Embryonic facial prominence (tissue), 1 donor: ENCODE measurements at regions not wholly inside any gene's neighbourhood (a gene's known extent, or its start where the extent isn't known, plus 50 kb on each side); places are given as distances from the start of the nearest gene placed in this dataset.
"Not testable (repeated sequence)": the region's sequence is repeated elsewhere in the genome, so short reads cannot be mapped to it uniquely, and the experiment has no call there.

Experiments
- DNase-seq: peaks from one replicate; pipeline ENCODE4 v3.0.0-alpha.2; 2016; ENCODE audit errors: extremely low spot score

- DNase-seq: no peak
Observed at GRCh38 chr14:53857625-53858344, 98.8 kb downstream of the BMP4 start.

GRCh38 chr14:53855574-53855973, 101.1 kb downstream of the BMP4 start:
- no peak for DNase-seq

- DNase-seq: no peak
Observed at GRCh38 chr14:53855127-53855526, 101.5 kb downstream of the BMP4 start.

GRCh38 chr14:53851394-53852090, 105.1 kb downstream of the BMP4 start:
- no peak for DNase-seq

- DNase-seq: no peak
Observed at GRCh38 chr14:53850714-53851296, 105.8 kb downstream of the BMP4 start.

- DNase-seq: no peak
Observed at GRCh38 chr14:53849549-53849948, 107.1 kb downstream of the BMP4 start.

- DNase-seq: no peak
Observed at GRCh38 chr14:53848854-53849253, 107.8 kb downstream of the BMP4 start.

GRCh38 chr14:53847881-53848280, 108.7 kb downstream of the BMP4 start:
- DNase-seq: no peak

- no peak for DNase-seq
Observed at GRCh38 chr14:53847057-53847456, 109.6 kb downstream of the BMP4 start.

GRCh38 chr14:53845813-53846693, 110.6 kb downstream of the BMP4 start:
- no peak for DNase-seq

GRCh38 chr14:53842938-53843337, 113.7 kb downstream of the BMP4 start:
- no peak for DNase-seq

- no peak for DNase-seq
Observed at GRCh38 chr14:53841109-53842099, 115.2 kb downstream of the BMP4 start.

GRCh38 chr14:53840444-53840843, 116.2 kb downstream of the BMP4 start:
- DNase-seq: no peak

GRCh38 chr14:53838374-53838773, 118.3 kb downstream of the BMP4 start:
- no peak for DNase-seq

- not testable (repeated sequence) for DNase-seq
Observed at GRCh38 chr14:53837656-53838055, 119.0 kb downstream of the BMP4 start.

- no peak for DNase-seq
Observed at GRCh38 chr14:53836551-53836950, 120.1 kb downstream of the BMP4 start.

- DNase-seq: no peak
Observed at GRCh38 chr14:53828820-53829219, 127.8 kb downstream of the BMP4 start.

GRCh38 chr14:53824061-53824460, 132.6 kb downstream of the BMP4 start:
- no peak for DNase-seq

- peak; percentile 34 for DNase-seq
Observed at GRCh38 chr14:53814392-53814791, 142.2 kb downstream of the BMP4 start.

GRCh38 chr14:53810221-53810620, 146.4 kb downstream of the BMP4 start:
- DNase-seq: no peak

- no peak for DNase-seq
Observed at GRCh38 chr14:53808042-53808441, 148.6 kb downstream of the BMP4 start.
